Esophagus squamous epithelium (tissue), 5 donors: ENCODE measurements at regions not wholly inside any gene's neighbourhood (a gene's known extent, or its start where the extent isn't known, plus 50 kb on each side); places are given as distances from the start of the nearest gene placed in this dataset.
A peak's percentile ranks its signal among the peaks of the same experiment; 100 is the strongest.

ENCODE experiments used
- DNase-seq: peaks from one replicate; lab custom pipeline; 2025; lab: John Stamatoyannopoulos, UW
- H3K27ac ChIP-seq, 4 donors: fragments of 200-600 bp; sonication (generic); one replicate each; pipeline ENCODE4 v1.5.1; 2016 to 2019; ENCODE audit warnings: mild to moderate bottlenecking in 1 of 4
- H3K27me3 ChIP-seq, 4 donors: fragments of 200-600 bp; sonication (generic); 1 replicate in 3 of 4; 2 replicates in 1 of 4; pipeline versions ENCODE4 v1.5.1 to v1.6.0; 2017 to 2021; ENCODE audit warnings: antibody characterized with exemption in 1 of 4
- H3K36me3 ChIP-seq, 3 donors: fragments of 200-600 bp; sonication (generic); one replicate each; pipeline ENCODE4 v1.5.1; 2016 to 2019
- H3K4me1 ChIP-seq, 3 donors: fragments of 200-600 bp; sonication (generic); one replicate each; pipeline ENCODE4 v1.5.1; 2017 to 2019
- H3K4me3 ChIP-seq, 4 donors: fragments of 200-600 bp; sonication (generic); 1 replicate in 3 of 4; 2 replicates in 1 of 4; pipeline ENCODE4 v1.5.1; 2016 to 2019; ENCODE audit warnings: mild to moderate bottlenecking in 2 of 4, moderate library complexity in 1 of 4
- H3K9me3 ChIP-seq, 3 donors: fragments of 200-600 bp; sonication (generic); one replicate each; pipeline ENCODE4 v1.5.1; 2016 to 2019
- POLR2A ChIP-seq, 4 donors: fragments of 450-650 bp; IDR thresholded peaks; one replicate each; pipeline ENCODE4 v1.6.1; 2017; ENCODE audit warnings: antibody characterized with exemption in 4 of 4, mild to moderate bottlenecking in 4 of 4, moderate library complexity in 3 of 4
- WGBS, 2 donors: methylation state at CpG; one replicate each; pipeline ENCODE4 v1.1.5; 2018; 5-methylcytosine and 5-hydroxymethylcytosine counted together
- intact Hi-C: fragments of 100-400 bp; cut with DNase I; formaldehyde crosslinking; loops from one replicate; pipeline ENCODE4 v1.15.0; 2022
- TF ChIP-seq, protein P1 (sequence below), 6 experiments: fragments of 450-650 bp in 4 of 6; fragments of 200-600 bp in 2 of 6; sonication (generic) in 2 of 6; IDR thresholded peaks; one replicate each; pipeline ENCODE4 v1.5.1; 2016 to 2019; ENCODE audit warnings: antibody characterized with exemption in 6 of 6, mild to moderate bottlenecking in 4 of 6, moderate library complexity in 4 of 6
- donor health status: DM: yes; HTN: yes; CAD: no.

DNA sequence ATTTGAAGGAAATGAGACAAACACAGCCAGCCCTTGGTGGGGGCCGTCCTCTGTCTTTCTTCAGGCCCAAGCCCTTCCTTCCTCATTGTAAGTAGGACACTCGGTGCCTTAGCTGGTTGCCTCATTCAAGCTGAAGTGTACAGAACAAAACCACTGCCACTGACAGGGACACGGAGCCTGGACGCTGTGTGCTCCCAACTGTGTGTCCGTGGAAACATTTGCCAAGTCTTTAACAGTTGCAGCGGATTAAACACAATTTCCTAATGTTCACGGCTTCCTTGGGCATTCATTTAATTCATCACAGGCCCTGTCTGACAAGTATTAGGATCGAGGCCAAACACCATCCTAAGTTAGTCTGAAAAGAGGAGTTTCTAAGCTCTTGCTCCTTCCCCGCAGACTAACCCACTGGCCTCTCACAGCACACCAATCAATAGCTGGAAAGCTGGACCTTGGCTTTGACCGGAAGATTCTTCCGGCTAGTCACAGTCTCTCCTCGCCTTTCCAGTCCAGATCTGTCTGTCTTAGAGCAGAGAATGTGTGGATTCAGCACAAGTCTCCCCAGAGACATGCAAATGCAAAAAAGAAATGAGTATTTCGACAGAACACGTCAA, 68.7 kb upstream of the ACSL3 start:
- no peak for TF ChIP-seq POLR2A (IDR thresholded peaks at IDR 0.05)
- TF ChIP-seq, protein P1, sequence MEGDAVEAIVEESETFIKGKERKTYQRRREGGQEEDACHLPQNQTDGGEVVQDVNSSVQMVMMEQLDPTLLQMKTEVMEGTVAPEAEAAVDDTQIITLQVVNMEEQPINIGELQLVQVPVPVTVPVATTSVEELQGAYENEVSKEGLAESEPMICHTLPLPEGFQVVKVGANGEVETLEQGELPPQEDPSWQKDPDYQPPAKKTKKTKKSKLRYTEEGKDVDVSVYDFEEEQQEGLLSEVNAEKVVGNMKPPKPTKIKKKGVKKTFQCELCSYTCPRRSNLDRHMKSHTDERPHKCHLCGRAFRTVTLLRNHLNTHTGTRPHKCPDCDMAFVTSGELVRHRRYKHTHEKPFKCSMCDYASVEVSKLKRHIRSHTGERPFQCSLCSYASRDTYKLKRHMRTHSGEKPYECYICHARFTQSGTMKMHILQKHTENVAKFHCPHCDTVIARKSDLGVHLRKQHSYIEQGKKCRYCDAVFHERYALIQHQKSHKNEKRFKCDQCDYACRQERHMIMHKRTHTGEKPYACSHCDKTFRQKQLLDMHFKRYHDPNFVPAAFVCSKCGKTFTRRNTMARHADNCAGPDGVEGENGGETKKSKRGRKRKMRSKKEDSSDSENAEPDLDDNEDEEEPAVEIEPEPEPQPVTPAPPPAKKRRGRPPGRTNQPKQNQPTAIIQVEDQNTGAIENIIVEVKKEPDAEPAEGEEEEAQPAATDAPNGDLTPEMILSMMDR (IDR thresholded peaks at IDR 0.05) = no peak
- peak; percentile 10 for DNase-seq
- no peaks in the 10 kb centered on the region for H3K36me3 ChIP-seq
- H3K4me1 ChIP-seq = peaks cover 0 to 51% (median 16%) of the 10 kb centered on the region in 3 donors
- WGBS, 2 donors = 47 to 65% methylated on average over 14 of the region's 14 CpGs
- intact Hi-C loops = no loop called here
- H3K27me3 ChIP-seq = no peaks in the 10 kb centered on the region
- peak overlapping the region in 1 of 4 donors; percentile 19 for H3K4me3 ChIP-seq
- no peaks in the 10 kb centered on the region for H3K9me3 ChIP-seq
- H3K27ac ChIP-seq = peak overlapping the region in 3 of 4 donors; percentile 37 to 83 (median 63)

DNA sequence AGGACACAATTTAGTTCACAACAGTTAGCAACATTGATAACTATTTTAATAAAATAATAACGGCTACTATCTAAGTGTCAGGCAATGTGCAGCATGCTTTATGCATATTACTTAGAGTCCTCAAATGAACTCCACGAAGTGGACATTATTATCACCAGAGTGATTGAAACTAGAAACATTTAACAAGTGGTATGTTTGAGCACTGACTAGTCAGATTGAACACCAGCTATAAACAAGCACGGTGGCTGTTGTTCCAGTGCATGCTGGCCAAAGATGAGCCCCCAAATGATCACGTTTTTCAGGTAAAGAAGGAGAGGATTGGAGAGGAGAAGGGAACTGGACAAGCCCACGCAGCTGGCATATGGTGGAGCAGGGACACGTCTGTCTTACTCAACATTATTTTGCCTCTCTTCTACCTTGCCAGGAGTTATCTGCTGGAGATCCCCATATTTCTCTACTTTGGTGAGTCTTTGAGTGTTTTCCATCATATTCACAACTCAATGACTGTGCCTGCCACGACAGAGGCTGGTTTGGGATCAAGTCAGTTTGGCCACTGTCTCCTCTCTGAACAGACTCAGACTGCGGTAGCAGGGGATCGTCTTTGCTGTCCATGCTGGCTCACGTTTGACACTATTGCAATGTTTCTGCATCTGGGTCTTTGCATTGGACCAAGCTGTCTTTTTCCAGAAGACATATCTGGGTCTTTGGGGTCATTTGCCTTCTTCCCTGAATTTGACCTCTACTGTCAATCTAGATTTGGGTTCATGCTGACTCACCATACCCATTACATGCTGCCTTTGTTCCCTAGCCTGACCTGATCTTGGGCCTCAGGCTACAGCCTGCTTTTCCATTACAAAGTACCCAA, 66.0 kb upstream of the ACSL3 start:
- no peak overlapping the region for H3K27ac ChIP-seq
- no peak for DNase-seq
- H3K4me1 ChIP-seq = peaks cover 0 to 53% (median 19%) of the 10 kb centered on the region in 3 donors
- no peak overlapping the region for H3K4me3 ChIP-seq
- H3K27me3 ChIP-seq = no peaks in the 10 kb centered on the region
- no peaks in the 10 kb centered on the region for H3K36me3 ChIP-seq
- WGBS, 2 donors = 72 to 82% methylated on average over 10 of the region's 10 CpGs
- TF ChIP-seq, protein P1 (IDR thresholded peaks at IDR 0.05) = no peak
- no peak for TF ChIP-seq POLR2A (IDR thresholded peaks at IDR 0.05)
- no peaks in the 10 kb centered on the region for H3K9me3 ChIP-seq
- intact Hi-C loops = no loop called here

DNA sequence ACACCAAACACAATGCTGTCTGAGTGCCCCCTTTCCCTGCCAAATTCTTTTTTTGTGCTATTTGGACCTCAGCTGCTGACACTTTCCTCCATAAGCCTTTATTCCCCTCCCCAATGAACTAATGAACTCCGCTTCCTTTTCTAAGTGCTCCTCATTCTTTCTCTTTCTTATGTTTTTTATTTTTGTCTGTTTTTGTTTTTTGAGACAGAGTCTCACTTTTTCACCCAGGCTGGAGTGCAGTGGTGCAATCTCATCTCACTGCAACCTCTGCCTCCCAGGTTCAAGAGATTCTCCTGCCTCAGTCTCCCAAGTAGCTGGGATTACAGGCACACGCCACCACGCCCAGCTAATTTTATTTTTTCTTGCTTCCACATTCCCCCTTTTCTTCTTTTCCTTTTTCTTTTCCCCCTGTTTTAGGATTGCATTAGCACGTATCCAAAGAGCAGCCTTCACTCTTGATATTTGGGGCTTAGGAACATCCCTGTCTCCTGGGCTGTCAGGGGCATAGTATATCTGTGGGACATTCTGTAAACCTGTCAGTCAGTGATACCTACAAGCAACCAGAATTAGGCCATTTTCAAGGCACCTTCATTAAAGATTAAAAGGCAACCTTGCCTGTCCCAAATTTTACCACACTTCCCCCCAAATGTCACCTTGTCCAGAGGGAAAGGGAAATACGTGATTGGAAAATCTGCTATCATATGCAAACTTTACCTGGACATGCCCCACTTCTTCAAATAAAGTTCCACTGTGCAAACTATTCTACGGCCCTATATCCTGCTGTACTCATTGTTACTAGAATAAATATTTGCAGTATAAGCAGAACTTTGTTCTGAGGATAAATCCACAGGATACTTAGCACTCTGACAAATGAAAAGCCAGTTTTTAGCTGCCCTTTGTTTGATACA, 65.1 kb upstream of the ACSL3 start:
- Histone ChIP-seq H3K9me3 (no peaks in the 10 kb centered on the region), H3K36me3 (no peaks in the 10 kb centered on the region), H3K4me3 (no peak overlapping the region), H3K4me1 (peaks cover 0 to 52% (median 19%) of the 10 kb centered on the region in 3 donors), H3K27me3 (no peaks in the 10 kb centered on the region), H3K27ac (peak overlapping the region in 2 of 4 donors; percentile 20 to 54)
- intact Hi-C loops = no loop called here
- no peak for DNase-seq
- whole genome bisulfite sequencing, 2 donors = 82 to 85% methylated on average over 6 of the region's 6 CpGs
- TF ChIP-seq POLR2A (IDR thresholded peaks at IDR 0.05) = no peak
- TF ChIP-seq, protein P1 (IDR thresholded peaks at IDR 0.05) = no peak

DNA sequence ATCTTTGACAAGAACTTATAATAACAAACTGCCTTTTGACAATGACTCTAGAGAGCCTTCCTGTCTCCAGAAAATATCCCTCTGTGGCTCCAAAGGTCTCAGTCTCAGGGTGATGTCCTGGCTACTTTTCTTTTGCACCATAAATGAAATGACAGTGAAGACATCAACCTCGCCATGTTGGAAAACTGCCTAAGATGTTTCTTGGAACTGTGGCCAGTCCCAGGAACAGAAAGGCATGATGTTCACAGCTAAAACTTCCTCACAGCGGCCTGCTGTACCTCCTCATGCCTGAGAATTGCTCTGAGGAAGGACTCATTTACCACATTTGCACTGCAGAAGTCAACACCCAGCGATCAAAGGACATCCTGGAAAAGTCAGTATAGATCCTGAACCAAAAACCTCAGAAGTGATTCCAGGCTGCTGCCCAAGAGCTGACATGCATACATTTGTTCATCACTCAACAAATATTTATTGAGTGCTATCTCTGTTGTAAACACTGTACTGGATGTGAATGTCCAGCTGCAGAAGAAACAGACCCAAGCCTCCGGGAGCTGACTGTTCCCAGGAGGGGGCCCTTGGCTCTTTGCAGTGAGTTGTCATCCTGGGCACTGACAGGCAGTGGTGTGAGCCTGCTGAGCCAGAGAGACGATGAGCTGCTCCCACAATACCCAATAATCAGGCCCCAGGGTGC, 64.3 kb upstream of the ACSL3 start:
- Histone ChIP-seq H3K9me3 (no peaks in the 10 kb centered on the region), H3K27ac (peak overlapping the region in 3 of 4 donors; percentile 20 to 54 (median 46)), H3K4me3 (no peak overlapping the region), H3K36me3 (no peaks in the 10 kb centered on the region), H3K4me1 (peaks cover 0 to 47% (median 19%) of the 10 kb centered on the region in 3 donors), H3K27me3 (no peaks in the 10 kb centered on the region)
- intact Hi-C loops = no loop called here
- WGBS, 2 donors = 42 to 59% methylated on average over 4 to 5 of the region's 5 CpGs
- TF ChIP-seq, protein P1 (IDR thresholded peaks at IDR 0.05) = no peak
- TF ChIP-seq POLR2A (IDR thresholded peaks at IDR 0.05) = no peak
- DNase-seq = no peak
